DMS153 treated with DMSO at 0.1 percent for 48 hours (cell line): ENCODE measurements at regions not wholly inside any gene's neighbourhood (a gene's known extent, or its start where the extent isn't known, plus 50 kb on each side); places are given as distances from the start of the nearest gene placed in this dataset.
"Not testable (repeated sequence)": the region's sequence is repeated elsewhere in the genome, so short reads cannot be mapped to it uniquely, and the experiment has no call there.

Experiments used
- DNase-seq: peaks from one replicate; lab custom pipeline; 2025; ENCODE audit not compliant: unreplicated experiment; lab: John Stamatoyannopoulos, UW

DNA sequence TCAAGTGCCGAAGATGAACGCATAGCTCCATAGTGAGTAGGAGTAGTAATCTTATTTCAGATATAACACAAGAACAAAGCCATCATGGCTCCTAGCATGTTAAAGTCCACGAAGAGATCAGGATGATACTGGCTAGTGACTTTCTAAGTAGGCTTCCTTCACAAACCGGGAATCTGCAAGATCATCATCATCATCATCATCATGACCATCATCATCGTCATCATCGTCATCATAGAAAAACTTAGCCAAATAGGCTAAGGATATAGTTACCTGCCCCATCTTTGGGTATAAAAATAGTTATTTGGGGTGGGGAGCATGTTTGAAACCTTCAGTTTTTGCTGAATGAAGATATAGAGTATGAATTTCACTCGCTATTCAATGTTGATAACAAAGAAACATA is 57.9 kb downstream of the PYDC2 start:
- DNase-seq: no peak

DNA sequence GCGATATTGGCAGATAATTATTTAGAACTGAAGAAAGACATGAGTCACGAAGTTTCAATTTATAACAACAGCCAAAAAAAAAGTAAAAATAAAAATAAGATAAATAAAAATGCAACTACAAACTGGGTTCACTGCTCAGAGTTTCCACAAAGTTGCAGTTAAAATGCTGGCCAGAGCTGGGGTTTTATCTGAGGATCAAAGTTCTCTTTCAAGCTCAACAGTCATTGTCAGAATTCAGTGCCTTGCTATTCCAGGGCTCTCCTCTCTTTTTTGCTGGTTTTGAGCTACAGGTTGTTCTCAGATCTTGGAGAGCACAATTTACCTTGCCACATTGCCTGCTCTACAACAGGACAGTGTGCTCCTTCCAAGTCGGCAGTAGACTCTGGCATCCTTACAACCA is 60.1 kb downstream of the PYDC2 start:
- no peak for DNase-seq

DNA sequence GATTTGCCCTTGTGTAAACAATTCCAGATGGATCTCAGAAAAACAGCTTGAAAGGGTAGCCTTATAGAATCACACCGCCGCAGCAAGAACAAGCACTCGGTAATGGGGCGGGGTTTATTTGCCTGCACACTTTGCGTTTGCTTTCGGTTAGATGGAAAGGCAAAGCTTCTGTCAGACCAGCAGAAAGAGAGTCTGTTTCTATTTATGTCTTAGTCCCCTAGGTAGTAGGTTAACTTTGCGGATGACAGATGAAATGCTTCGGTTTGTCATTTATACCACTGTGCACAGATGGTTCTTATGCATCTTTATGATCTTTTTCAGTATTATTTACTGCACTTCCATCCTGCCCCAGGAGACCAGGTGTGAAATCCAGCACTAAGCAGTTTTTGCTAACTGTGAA is 62.2 kb downstream of the PYDC2 start:
- DNase-seq: peak; percentile 85

DNA sequence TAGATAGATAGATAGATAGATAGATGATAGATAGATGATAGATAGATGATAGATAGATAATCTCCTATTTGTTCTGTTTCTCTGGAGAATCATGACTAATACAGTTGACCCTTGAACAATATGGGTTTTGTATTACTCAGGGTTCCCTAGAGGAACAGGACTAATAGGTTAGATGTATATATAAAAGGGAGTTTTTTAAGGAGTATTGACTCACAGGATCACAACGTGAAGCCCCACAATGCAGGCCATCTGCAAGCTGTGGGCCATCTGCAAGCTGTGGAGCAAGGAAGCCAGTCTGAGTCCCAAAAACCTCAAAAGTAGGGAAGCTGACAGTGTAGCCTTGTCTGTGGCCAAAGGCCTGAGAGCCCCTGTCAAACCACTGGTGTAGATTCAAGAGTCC is 67.6 kb downstream of the PYDC2 start:
- DNase-seq: no peak

DNA sequence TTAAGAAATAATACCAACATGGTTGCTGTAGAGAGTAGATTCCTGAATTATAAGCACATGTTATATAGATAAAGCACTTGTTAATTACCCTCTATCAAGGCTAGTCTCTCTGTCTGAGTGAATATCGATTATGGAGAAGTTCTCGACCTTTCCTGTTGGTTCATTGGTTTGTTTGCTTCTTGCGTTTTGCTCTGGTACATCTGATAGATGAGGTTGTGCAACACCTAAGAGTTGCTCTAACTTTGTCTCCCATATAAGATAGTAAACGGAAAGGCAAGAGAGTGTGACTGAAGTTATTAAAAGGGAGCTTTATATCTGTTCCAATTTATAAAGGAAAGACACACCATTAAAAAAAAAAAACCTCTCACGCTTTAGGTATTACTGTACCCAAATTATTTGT is 69.0 kb downstream of the PYDC2 start:
- no peak for DNase-seq

DNA sequence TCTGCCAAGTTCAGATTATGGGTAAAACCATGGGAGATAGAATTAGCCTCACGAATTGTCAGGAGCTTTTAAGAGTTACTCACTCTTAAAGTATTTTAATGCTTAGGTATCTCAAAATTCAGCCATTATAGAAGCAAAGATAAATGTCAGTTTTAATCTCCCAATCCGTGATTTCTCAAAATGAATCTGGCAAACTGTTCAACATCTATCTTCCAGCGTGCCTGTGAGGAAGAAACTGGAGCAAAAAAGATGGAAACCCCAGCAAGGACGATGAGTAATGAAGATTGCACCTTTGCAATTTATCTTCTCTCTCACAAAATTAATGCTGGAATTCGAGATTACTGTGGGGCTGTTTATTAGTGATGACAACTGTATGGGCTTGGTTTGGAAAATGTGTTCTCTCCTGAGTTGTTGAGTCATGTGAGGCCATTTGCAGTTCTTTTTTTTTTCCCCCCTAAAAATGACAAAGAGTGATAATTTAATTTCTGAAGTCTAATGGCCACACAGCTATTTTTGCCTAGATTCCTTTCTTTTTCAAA is 70.5 kb downstream of the PYDC2 start:
- DNase-seq: no peak

DNA sequence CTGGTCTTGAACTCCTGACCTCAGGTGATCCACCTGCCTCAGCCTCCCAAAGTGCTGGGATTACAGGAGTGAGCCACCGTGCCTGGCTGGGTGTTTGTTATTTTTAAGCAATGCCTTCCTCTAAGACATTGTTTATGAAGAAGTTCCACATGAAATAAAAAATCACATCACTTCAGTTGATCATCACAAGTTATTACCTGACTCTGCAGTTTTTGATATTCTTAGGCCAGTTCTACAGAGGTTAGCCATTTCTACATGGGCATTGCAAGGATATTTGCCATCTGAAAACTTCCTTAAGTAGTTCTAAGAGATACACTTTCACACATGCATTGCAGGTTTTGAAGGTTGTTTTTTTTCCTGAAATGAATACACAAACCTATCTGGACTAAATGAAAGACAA is 82.1 kb downstream of the PYDC2 start:
- no peak for DNase-seq

DNA sequence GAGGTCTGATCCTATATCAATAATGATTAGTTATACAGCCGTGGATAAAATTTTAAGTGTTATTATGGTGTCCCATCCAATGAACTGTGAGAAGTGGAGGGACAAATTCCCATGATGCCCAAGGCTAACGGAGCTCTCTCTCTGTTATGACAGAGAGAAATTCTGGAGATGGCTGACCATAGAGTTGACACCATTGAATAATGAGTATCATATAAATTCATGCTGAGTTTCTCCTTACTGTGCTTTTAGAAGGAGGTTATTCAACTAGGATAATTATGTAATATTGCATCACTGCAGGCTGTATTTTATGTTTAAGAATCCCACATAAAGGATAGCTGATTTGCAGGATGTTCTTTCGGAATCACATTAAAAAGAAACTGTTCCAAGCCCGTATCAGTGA is 82.9 kb downstream of the PYDC2 start:
- DNase-seq: no peak

DNA sequence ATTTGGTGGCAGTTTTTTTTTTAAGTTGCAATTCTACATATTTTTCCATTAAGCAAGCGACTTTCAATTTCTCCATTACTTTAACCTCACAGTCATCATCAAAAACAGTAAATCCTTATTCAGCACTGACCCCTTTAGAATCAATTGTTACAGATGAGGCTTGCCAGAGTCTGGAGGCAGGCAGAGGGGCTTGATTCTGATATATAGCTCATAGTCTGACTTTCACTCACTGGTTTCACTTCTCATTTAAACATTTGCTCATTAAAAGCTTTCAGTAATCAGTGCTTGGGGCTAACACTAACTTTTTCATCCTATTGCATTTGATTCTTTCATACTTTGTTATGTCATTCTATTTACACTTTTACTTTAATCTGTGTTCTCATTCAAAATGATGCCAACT is 88.4 kb downstream of the PYDC2 start:
- no peak for DNase-seq

DNA sequence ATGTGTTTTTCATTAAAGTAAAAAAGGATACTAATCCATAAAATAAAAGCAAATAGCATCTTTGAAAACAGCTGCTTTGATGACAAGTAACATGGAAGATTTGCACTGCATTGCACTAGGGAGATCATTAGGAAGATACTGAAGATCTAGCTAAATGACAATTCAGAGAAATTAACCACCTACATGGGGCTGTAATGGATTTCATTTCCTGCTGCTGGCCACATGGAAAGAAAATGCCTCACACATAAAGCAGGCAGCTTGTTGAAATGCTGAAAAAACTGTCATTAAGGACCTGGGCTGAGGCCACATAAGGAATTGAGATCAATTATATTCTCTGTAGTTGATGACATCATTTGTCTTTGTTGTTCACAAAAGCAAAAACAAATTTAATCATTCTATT is 94.1 kb downstream of the PYDC2 start:
- no peak for DNase-seq

DNA sequence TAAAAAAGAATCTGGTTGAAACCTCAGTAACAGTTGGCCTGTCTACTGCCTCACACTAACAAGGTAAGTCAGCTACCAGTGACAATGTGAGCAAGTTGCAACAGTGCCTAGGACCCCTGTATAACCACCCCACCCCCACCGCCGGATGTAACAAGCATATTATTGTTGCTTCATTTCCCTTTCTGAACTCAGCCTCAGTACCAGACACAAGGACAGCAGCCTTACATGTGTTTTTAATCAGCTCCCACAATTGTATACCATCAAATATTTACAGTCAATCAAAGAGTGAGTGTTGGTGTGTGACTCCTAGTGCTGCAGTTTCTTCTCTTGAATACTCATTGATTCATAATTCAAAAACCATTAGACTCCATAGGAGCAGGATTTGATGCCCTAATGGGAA is 96.4 kb downstream of the PYDC2 start:
- DNase-seq: no peak

DNA sequence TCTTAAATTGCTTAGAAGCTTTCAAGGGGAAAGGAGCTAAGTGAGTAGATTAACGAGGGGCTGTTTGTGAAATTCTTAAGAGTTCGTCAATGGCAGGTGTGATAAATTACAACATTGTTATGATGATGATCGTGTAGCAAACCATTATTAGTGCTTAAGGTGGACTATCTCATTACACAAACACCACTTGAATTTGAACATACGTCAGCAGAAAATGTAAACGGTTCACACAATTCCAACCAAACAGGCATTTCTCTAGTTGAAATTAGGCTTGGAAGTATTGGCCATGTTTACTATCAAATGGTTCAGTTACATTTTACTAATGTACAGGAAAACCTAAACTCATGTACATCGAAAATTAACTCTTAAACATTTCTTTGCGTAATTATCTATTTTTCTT is 102.8 kb downstream of the PYDC2 start:
- DNase-seq: no peak

DNA sequence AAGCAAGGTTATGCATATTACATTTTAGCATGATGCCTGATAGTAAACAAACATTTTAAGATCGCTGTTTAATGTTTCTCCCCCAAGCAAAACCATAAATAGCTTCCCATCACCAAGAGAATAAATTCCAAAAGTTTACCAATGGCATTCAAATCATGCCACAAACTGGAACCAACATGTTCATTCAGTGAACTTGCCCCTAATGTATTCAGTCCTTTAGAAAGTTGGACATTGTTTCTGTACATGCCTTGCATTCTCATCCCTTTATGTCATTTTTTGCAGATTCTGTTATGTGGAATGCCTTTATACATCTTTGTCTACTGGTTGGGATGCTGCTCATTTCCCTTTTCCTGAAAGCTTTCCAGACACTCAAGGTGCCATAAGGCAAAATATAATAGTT is 105.5 kb downstream of the PYDC2 start:
- no peak for DNase-seq

DNA sequence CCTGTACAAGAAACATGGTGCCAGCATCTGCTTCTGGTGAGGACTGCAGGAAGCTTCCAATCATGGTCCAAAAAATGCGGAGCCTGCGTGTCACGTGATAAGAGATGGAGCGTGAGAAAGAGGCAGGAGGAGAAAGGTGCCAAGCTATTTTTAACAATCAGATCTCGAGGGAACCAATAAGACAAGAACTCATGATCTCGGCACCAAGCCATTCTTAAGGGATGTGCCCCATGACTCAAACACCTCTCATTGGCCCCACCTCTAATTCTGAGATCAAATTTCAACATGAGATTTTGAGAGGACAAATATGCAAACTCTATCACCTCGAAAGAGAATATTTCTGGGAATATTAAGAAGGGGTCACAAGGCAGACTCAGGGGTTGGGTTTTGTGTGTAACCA is 107.2 kb downstream of the PYDC2 start:
- DNase-seq: no peak

DNA sequence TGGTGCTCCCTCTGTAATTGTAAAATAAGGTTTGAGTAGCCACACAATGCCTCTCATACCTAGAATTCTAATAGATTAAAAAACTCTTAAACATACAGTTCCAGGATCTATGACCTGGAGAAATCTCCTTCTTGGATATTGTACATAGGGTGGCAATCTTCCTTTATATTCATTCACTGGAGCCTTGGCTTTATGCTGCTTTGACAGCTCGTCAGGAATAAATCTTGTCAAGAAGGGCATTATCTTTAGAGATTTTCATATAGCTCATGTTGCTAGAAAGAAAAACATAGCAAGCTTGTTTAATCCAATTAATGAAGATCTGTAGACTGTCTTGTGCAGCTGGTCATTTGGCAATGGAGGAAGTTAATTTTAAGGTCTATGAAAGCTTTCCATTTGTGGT is 131.1 kb downstream of the PYDC2 start:
- DNase-seq: no peak

DNA sequence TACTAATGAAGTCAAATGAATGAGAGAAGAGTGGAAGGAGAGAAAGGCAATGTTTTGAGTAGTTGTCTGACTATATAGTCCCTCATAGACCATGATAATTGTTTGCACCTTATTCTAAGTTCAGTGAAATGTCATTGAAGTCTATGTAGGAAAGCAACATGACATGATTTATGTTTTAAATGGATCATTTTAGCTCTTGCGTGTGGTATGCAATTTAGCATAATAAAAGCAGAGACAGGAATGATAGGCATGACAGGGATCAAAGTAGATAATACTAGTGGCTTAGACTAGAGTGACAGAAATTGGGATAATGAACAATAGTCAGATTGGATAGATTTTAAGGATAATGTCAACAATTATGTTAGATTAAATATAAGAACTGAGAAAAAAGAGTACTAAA is 132.5 kb downstream of the PYDC2 start:
- no peak for DNase-seq

DNA sequence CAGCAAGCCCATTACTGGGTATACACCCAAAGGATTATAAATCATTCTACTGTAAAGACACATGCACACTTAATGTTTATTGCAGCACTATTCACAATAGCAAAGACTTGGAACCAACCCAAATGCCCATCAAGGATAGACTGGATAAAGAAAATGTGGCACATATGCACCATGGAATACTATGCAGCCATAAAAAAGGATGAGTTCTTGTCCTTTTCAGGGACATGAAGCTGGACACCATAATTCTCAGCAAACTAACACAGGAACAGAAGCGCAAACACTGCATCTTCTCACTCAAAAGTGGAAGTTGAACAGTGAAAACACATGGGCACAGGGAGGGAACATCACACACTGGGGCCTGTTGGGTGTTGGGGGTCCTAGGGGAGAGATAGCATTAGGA is 154.5 kb downstream of the PYDC2 start:
- DNase-seq: not testable (repeated sequence)

DNA sequence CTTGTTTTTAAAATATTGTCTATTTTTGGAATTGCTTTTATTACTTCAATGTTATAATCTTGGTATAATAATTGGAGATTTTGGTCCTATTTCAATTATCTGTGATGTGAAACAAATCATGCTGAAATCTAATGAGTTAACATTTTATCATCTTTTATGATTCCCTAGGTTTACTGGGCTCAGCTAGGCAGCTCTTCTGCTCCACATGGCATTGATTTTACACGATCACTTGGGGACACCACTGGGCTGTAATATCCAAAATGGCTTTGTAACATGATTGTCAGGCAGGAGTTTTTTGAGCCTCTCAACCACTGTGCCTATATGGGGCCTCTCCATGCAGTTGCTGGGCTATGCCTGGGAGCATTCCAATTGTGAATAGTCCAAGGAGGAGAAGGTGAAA is 163.3 kb downstream of the PYDC2 start:
- DNase-seq: no peak

DNA sequence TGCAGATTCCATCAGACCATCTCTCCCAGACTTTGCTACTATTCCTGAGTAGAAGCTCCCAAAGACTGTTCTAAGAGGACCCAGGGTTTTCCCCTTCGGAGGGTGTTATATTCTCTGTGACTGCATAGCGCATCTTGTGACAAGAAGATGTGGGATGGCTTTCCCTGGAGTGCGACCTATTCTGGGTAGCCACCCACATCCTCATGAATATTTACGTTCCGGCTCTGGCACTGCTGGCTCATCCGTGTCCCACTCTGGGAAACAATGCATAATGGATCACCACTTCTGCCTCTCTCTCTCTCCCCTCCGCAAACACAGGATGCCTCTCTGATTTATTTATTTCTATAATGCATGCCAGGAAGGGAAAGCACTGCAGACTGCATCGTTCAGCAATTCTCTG is 166.1 kb downstream of the PYDC2 start:
- DNase-seq: no peak

DNA sequence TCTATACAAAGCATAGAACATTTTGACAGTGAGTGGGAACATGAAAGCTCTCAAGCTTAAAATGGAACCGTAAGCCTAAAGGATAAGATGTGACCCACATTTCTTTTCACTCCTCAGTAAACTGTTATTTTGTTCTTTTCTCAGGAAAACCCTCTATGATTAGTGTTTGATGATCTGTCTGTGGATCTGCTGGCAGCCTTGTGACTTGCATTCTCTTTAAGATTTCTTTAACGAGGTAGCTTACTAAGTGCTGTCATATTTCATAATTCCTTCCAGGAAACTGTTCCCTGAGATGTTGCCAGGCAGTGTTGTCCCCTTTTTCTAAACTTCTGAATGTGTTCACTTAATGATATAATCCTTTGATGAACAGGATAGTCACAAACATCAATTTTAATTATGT is 167.6 kb downstream of the PYDC2 start:
- DNase-seq: no peak

DNA sequence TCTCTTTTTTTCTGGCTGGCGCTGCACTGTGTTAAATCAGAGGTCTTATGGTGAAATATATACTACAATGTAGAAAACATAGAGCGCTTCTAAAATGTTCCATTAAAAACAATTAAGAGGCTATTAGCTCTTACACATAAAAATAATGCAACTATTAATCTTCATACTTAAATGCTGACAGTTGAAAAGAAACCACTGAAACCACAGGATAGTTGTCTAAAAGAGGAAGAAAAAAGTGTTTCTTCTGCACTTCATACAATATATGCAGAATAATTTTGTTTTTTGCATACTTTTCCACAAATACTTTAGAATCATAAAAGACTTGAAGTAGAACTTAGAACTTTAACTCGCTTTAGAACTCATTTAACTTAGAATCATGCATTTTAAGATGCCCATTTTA is 170.5 kb downstream of the PYDC2 start:
- no peak for DNase-seq

DNA sequence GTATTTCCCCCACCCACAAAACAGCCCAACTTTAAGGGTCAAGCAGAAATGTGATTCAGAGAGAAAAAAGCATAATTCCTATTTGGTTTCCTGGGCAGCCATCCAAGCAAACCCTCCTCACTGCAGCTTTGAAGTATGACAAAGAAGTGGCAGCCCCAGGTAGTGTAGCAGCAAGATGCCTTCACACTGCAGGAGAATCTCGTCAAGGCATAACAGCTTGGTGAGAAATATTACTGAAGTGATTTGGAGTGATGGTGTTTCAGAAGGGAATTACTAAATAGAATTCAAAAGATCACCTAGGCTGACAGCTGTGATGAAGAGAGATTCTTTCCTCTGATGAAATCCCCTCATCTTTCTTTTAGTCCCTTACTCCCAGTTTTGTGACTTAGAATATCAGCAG is 173.9 kb downstream of the PYDC2 start:
- DNase-seq: no peak

DNA sequence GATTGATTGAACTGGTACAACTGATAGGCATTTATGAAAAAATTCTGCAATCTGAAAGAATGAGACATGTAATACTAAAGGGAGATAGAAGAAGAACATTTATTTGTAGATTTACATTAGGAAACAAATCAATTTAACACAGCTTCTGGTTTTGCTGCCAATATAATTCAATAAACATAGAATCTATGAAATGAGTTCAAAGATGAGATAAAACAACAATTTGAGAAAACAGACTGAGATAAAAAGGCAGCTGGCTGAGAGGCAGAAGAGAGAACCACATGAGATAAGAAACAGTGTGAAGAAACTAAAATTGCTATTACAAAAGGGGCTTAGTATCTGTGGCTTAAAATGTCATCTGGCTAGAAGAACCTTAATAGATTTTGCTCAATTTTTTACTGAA is 176.6 kb downstream of the PYDC2 start:
- no peak for DNase-seq

DNA sequence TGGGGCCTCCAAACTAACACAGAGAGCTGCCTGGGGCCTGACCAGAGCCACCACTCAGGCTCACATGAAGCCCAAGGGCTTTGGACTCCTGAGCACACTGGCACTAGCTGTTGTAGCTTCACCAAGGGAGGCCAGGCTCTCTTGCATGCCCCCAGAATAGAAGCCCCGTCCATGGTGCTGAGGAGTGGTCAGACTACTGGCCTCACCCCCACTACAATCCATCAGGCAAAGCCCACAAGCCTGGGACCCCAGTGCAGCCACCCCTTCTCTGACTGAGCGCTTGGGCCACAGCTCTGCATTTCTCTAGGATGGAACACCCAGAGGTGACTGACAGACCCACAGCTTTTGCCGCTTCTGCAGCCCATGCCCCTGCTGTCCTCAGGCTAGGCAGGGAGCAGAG is 180.8 kb downstream of the PYDC2 start:
- DNase-seq: no peak
